ENCODE measurements at regions not wholly inside any gene's neighbourhood (a gene's known extent, or its start where the extent isn't known, plus 50 kb on each side); places are given as distances from the start of the nearest gene placed in this dataset.

- TF ChIP-seq GATA3 (IDR thresholded peaks at IDR 0.05; ENCODE audit: low read depth, low read length) (no peak), GATA2 (IDR thresholded peaks at IDR 0.05; ENCODE audit: low read depth, low read length) (no peak)
These were observed 179.8 kb upstream of the PPP1R26 start for GRCh38 chr9:135299651-135300345.
